ENCODE measurements at regions not wholly inside any gene's neighbourhood (a gene's known extent, or its start where the extent isn't known, plus 50 kb on each side); places are given as distances from the start of the nearest gene placed in this dataset.

GRCh38 chr2:4110273-4110672 is 406.9 kb downstream of the DCDC2C start:
- TF ChIP-seq YY1 (IDR thresholded peaks at IDR 0.05; ENCODE audit: insufficient read depth, insufficient read length) (no peak), SUZ12 (IDR thresholded peaks at IDR 0.05; ENCODE audit: extremely low read depth, insufficient read depth, insufficient read length) (no peak), ZNF274 (IDR thresholded peaks at IDR 0.05; ENCODE audit: low read depth, low read length) (no peak)
